NT2/D1 (cell line): ENCODE measurements at regions not wholly inside any gene's neighbourhood (a gene's known extent, or its start where the extent isn't known, plus 50 kb on each side); places are given as distances from the start of the nearest gene placed in this dataset.

Experiments used
- SUZ12 ChIP-seq: IDR thresholded peaks from 2 replicates; pipeline ENCODE4 v1.6.1; 2011; ENCODE audit not compliant: insufficient read length, insufficient read depth; ENCODE audit errors: extremely low read depth
- YY1 ChIP-seq: IDR thresholded peaks from 2 replicates; pipeline ENCODE4 v1.6.1; 2011; ENCODE audit not compliant: insufficient read length, insufficient read depth

DNA sequence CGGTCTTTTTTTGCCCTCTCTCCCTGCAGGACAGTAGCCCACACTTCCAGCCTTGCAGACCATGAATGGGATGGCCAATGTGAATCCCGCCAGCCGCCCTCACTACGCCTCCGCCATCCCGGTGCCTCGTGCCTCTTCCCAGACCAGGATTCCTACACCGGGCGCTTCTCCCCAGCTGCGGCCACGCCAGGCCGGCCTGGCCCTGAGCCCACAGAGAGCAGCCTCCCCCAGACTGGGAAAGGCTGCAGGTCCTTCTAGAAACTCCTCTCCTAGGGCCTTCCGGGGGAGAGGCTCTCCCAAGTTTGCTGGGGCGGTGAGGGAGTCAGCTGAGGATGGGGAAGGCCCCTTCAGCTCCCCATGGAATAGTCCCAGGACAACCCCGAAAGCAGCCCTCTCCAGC lies 83.9 kb downstream of the NAV1 start:
- TF ChIP-seq YY1 (no peak), SUZ12 (no peak)
